HepG2 (cell line): ENCODE measurements at regions not wholly inside any gene's neighbourhood (a gene's known extent, or its start where the extent isn't known, plus 50 kb on each side); places are given as distances from the start of the nearest gene placed in this dataset.

Experiments used
- CTCF ChIP-seq: sonication (generic); formaldehyde crosslinking; IDR thresholded peaks from 2 replicates; pipeline ENCODE4 v1.5.0; 2020; ENCODE audit warnings: mild to moderate bottlenecking, missing genetic modification reagents, moderate library complexity
- ETV6 ChIP-seq: sonication (generic); formaldehyde crosslinking; conservative IDR thresholded peaks from 2 replicates; pipeline ENCODE4 v1.4.0; 2020; ENCODE audit warnings: missing genetic modification reagents
- RAD21 ChIP-seq: fragments of 450-650 bp; formaldehyde crosslinking; IDR thresholded peaks from 2 replicates; pipeline ENCODE4 v1.5.0; 2020; ENCODE audit warnings: mild to moderate bottlenecking
- SAFB2 ChIP-seq: sonication (generic); formaldehyde crosslinking; IDR thresholded peaks from 2 replicates; pipeline ENCODE4 v1.5.1; 2020; ENCODE audit warnings: missing genetic modification reagents, low read depth, mild to moderate bottlenecking, borderline replicate concordance
- ZNF225 ChIP-seq: sonication (generic); formaldehyde crosslinking; IDR thresholded peaks from 2 replicates; pipeline ENCODE4 v1.4.0; 2020; ENCODE audit warnings: mild to moderate bottlenecking, missing genetic modification reagents

- no peak for TF ChIP-seq SAFB2 (CRISPR knock-in tag)
- TF ChIP-seq CTCF (CRISPR knock-in tag) = no peak
- TF ChIP-seq ETV6 (CRISPR knock-in tag) = no peak
- no peak for TF ChIP-seq RAD21
- TF ChIP-seq ZNF225 (CRISPR knock-in tag) = no peak
Observed at GRCh38 chr10:89118091-89118490, 89.0 kb downstream of the CH25H start.
